HFFc6 (cell line): ENCODE measurements at regions not wholly inside any gene's neighbourhood (a gene's known extent, or its start where the extent isn't known, plus 50 kb on each side); places are given as distances from the start of the nearest gene placed in this dataset.
A peak's percentile ranks its signal among the peaks of the same experiment; 100 is the strongest.

ENCODE experiments used
- DNase-seq: peaks from one replicate; pipeline ENCODE4 v3.0.0-alpha.2; 2018
- H3K27ac Mint-ChIP-seq: 2 replicates; pipeline ENCODE4 v1.8.0; 2020; ENCODE audit warnings: mild to moderate bottlenecking, mixed read lengths
- H3K27me3 Mint-ChIP-seq: 2 replicates; pipeline ENCODE4 v1.8.0; 2021; ENCODE audit warnings: mild to moderate bottlenecking, moderate library complexity, mixed read lengths; ENCODE audit not compliant: insufficient read depth
- H3K36me3 Mint-ChIP-seq: 2 replicates; pipeline ENCODE4 v1.8.0; 2021; ENCODE audit warnings: low read depth, mixed read lengths
- H3K4me1 Mint-ChIP-seq: 2 replicates; pipeline ENCODE4 v1.8.0; 2020; ENCODE audit warnings: low read depth, mixed read lengths
- H3K4me3 Mint-ChIP-seq: 2 replicates; pipeline ENCODE4 v1.8.0; 2020; ENCODE audit warnings: mild to moderate bottlenecking, moderate library complexity, mixed read lengths
- H3K9me3 Mint-ChIP-seq: 2 replicates; pipeline ENCODE4 v1.8.0; 2020; ENCODE audit warnings: mild to moderate bottlenecking, mixed read lengths
- TF ChIP-seq, protein P1 (sequence below): fragments of 200-600 bp; sonication (generic); IDR thresholded peaks from 2 replicates; pipeline ENCODE4 v1.5.0; 2021; ENCODE audit warnings: antibody characterized with exemption, mild to moderate bottlenecking

DNA sequence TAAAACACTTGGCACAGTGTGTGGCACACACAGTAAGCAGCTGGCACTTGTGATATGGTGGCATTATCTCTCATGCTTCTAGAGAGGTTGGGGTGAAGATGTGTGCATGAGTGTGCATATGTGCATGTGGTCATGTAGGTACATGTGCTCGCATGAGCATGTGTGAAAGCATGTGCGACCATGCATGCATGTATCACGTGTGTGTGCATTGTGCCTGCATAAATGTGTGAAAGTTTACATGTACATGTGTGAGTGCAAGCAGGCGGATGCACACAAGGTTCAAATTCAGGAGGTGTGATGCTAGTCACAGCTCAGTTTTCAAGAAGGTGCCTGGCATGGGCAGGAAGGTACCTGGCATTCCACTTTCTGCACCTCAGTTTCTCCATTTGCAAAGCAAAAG is 59.0 kb upstream of the UQCRFS1 start:
- peaks cover 5% of the 10 kb centered on the region; the same call in 1 of the 2 replicates for H3K9me3 Mint-ChIP-seq
- peaks cover 11% of the 10 kb centered on the region; the same call in 1 of the 2 replicates for H3K27me3 Mint-ChIP-seq
- H3K27ac Mint-ChIP-seq, result no peak overlapping the region
- no peak overlapping the region for H3K4me3 Mint-ChIP-seq
- DNase-seq, result no peak
- TF ChIP-seq, protein P1, sequence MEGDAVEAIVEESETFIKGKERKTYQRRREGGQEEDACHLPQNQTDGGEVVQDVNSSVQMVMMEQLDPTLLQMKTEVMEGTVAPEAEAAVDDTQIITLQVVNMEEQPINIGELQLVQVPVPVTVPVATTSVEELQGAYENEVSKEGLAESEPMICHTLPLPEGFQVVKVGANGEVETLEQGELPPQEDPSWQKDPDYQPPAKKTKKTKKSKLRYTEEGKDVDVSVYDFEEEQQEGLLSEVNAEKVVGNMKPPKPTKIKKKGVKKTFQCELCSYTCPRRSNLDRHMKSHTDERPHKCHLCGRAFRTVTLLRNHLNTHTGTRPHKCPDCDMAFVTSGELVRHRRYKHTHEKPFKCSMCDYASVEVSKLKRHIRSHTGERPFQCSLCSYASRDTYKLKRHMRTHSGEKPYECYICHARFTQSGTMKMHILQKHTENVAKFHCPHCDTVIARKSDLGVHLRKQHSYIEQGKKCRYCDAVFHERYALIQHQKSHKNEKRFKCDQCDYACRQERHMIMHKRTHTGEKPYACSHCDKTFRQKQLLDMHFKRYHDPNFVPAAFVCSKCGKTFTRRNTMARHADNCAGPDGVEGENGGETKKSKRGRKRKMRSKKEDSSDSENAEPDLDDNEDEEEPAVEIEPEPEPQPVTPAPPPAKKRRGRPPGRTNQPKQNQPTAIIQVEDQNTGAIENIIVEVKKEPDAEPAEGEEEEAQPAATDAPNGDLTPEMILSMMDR, result no peak
- H3K36me3 Mint-ChIP-seq, result no peaks in the 10 kb centered on the region
- H3K4me1 Mint-ChIP-seq, result no peaks in the 10 kb centered on the region

DNA sequence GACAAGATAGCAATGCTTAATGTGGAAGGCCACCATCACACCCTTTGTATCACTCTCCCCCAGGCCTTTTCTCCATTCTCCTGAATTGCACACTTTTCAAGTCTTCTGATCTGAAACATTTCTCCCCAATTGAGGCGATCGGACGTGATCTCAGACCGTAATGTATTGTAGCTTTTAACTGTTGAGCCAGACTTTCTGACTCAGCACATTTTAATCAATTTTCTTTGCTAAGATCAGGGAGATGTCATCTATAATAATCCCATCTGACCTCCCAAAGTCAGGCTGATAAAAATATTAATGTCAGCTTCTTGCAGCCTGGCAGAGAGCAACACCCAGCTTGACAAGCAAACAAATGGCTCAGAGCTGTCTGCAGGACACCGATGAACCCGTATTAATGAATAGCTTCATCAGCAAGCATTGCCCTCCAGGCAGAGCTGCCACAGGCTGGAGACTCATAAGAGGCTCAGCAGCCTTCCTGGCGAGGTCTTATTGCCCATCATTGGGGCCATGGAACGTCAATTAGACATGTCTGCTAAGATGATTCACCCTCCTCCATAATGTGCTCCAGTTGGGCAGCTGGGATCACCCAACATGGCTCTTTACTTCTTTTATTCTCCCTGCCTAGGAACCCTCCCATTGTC is 60.2 kb upstream of the UQCRFS1 start:
- no peak overlapping the region for H3K27ac Mint-ChIP-seq
- no peak for DNase-seq
- H3K4me3 Mint-ChIP-seq, result no peak overlapping the region
- TF ChIP-seq, protein P1, result no peak
- peaks cover 8% of the 10 kb centered on the region; the same call in 1 of the 2 replicates for H3K27me3 Mint-ChIP-seq
- peaks cover 5% of the 10 kb centered on the region; the same call in 1 of the 2 replicates for H3K9me3 Mint-ChIP-seq
- H3K36me3 Mint-ChIP-seq, result no peaks in the 10 kb centered on the region
- no peaks in the 10 kb centered on the region for H3K4me1 Mint-ChIP-seq

DNA sequence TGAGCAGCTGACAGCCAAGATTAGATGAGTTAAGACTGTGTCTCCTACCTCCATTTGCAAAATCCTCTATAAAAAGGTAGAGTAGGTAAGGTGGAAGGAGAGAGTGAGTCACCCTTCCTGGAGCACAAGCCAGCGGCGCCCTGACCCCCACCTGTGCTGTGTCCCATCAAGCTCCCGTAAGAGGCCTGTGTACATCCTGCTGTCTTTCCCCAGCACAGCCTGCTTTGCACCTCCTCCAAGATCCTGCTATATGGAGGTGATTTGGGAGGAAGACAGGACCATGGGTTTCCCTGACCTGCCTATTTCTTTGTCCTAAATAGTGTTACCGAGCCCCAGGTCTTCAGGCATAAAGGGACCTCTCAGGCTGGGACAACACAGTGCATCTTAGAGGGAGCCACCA is 62.3 kb upstream of the UQCRFS1 start:
- Mint-ChIP-seq H3K36me3 (no peaks in the 10 kb centered on the region), H3K27me3 (peaks cover 6% of the 10 kb centered on the region; the same call in 1 of the 2 replicates), H3K9me3 (peaks cover 5% of the 10 kb centered on the region; the same call in 1 of the 2 replicates), H3K4me3 (no peak overlapping the region), H3K27ac (no peak overlapping the region), H3K4me1 (no peaks in the 10 kb centered on the region)
- TF ChIP-seq, protein P1, result no peak
- DNase-seq, result no peak

DNA sequence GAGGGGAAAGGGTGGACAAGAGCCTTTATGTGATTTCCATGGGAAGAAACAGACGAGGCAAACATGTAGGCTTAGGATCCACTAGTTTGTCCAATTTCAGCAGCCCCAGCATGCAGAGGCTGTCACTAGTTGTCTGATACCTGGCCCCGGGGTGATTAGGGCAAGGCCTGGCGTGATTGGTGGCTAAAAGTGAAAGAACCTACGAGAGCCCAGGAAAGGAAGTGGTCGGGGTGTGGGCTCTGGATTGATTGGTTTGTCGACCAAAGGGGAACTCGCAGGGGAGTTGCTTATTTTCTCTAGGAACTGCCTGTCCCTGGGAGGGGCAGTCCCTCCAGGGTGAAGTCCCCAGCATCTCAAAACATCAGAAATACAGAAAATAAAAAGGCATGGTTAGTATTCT is 64.2 kb upstream of the UQCRFS1 start:
- Mint-ChIP-seq H3K4me1 (no peaks in the 10 kb centered on the region), H3K27ac (no peak overlapping the region), H3K36me3 (no peaks in the 10 kb centered on the region), H3K9me3 (peaks cover 5% of the 10 kb centered on the region; the same call in 1 of the 2 replicates), H3K27me3 (peaks cover 6% of the 10 kb centered on the region; the same call in 1 of the 2 replicates), H3K4me3 (peak overlapping the region; percentile 29; the same call in 1 of the 2 replicates)
- DNase-seq, result no peak
- TF ChIP-seq, protein P1, result no peak

DNA sequence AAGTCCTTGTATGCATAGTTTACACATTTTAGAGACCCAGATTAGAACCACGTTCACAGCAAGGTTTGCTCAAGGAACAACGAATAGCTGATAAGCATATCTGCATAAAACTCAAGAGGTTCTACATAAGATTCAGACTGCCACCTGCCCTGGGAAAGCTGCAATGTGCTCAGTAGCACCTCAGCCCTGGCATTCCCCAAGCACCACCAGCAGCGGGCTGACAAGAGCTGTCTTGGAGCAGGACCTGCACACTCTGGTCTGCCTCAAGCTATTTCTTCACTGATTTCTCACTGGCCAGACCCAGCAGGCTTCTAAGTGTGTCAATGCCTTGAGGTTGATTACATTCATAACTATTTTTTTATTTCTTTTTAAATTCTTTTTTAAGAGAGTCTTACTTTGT is 65.8 kb upstream of the UQCRFS1 start:
- Mint-ChIP-seq H3K27me3 (no peaks in the 10 kb centered on the region), H3K9me3 (peaks cover 7% of the 10 kb centered on the region; the same call in 1 of the 2 replicates), H3K36me3 (no peaks in the 10 kb centered on the region), H3K4me3 (no peak overlapping the region), H3K27ac (no peak overlapping the region), H3K4me1 (no peaks in the 10 kb centered on the region)
- TF ChIP-seq, protein P1, result no peak
- no peak for DNase-seq
